Left cardiac atrium (tissue), 4 donors: ENCODE measurements at regions not wholly inside any gene's neighbourhood (a gene's known extent, or its start where the extent isn't known, plus 50 kb on each side); places are given as distances from the start of the nearest gene placed in this dataset.
"Not testable (repeated sequence)": the region's sequence is repeated elsewhere in the genome, so short reads cannot be mapped to it uniquely, and the experiment has no call there.

ENCODE experiments used
- ATAC-seq, 2 donors: fragments of 200-7000 bp; cut with Tn5 transposase; one replicate each; pipeline ENCODE4 v1.9.1; 2020; ENCODE audit warnings: mild to moderate bottlenecking in 2 of 2, moderate library complexity in 2 of 2
- DNase-seq: peaks from one replicate; pipeline ENCODE4 v3.0.0-alpha.2; 2020
- intact Hi-C, 2 donors: fragments of 100-400 bp; cut with DNase I; formaldehyde crosslinking; loops; one replicate each; pipeline versions ENCODE4 v1.14.1 to v1.15.1; 2022 to 2023
- donor health status: DM: no; HTN: yes; CAD: no.
- donor health status: DM: no; HTN: yes; CAD: no; lungs with severe emphysema.
- donor health status: DM: yes; HTN: yes; CAD: no.
- donor health status: Dilated cardiomyopathy.

DNA sequence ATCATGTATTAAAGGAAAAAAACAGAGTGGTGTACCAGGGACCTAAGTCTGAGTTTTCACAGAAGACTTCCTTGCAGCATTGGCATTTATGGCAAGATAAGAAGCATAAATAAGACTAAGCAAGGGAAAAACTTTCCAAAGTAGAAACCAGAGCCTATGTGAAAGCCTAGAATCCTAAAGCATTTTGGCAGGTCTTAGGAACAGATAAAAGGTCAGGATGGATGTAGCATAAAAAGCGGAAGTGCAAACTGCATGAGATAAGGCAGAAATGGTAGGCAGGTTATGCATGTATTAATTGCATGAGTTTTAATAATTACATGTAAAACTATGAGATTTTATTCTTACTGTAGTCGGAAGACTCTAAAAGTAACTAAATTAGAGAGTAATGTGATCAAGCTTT is 596.5 kb downstream of the SUCLG1 start:
- ATAC-seq: no peak
- intact Hi-C loops: no loop called here
- DNase-seq: no peak

DNA sequence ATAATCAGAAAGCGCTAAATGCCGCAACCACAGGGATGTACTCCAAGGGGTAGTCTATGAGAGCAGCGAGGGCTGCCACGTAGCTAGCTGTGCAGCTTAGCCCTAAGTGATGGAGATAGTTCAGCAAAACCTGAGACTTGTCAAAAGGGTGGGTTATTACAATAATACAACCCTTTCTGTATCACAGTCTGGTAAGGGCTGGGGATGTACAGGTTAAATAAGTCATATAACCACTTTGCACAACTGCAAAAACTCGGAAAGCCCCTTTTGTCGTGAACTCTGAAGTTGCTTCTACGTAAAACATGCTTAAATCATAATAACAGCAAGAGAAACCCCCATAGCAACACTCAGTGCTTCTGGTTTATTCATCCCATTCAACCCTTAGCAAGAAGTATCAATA is 598.8 kb downstream of the SUCLG1 start:
- ATAC-seq: no peak

DNA sequence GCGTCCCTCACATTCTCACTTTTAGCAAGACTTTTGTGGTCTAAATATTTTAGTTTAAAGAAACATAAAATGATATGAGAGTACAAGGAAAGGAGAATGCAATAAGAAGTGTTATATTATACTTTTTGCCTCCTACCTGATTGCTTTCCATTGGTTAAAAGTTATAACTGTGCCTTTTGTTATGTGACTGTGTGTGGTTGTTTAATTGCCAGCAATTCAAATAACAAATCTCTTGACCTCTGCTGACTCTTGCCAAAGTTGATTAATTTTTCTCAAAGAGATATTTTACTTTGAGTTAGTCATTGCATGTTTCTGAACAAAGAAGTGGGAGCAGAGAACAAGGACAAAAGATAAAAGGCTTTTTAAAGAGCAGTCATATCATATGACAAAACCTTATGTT is 599.5 kb downstream of the SUCLG1 start:
- DNase-seq (no peak), ATAC-seq (no peak)
- intact Hi-C loops: no loop called here

More for the DNA sequence above, 598.8 kb downstream of the SUCLG1 start:
- DNase-seq: no peak
- intact Hi-C loops: no loop called here

DNA sequence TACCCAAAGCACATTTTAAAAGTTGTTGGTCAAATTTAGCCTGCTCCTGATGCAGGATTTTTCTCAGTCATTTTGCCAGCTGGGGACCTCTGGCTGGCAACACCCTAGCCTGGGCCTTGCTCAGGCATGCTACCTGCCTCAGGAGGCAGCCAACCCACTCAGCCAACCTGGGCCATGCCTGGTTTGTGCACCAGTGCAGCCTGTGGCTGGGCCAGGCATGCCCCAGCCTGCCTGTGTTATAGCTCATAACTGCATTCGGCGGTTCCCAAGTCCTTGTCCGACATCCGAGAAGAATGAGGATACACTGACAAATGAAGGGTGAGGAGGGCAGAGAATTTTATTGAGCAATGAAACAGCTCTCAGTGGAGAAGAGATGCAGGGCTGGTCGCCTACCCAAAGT is 608.0 kb downstream of the SUCLG1 start:
- no peak for DNase-seq
- intact Hi-C loops: no loop called here
- ATAC-seq: no peak

DNA sequence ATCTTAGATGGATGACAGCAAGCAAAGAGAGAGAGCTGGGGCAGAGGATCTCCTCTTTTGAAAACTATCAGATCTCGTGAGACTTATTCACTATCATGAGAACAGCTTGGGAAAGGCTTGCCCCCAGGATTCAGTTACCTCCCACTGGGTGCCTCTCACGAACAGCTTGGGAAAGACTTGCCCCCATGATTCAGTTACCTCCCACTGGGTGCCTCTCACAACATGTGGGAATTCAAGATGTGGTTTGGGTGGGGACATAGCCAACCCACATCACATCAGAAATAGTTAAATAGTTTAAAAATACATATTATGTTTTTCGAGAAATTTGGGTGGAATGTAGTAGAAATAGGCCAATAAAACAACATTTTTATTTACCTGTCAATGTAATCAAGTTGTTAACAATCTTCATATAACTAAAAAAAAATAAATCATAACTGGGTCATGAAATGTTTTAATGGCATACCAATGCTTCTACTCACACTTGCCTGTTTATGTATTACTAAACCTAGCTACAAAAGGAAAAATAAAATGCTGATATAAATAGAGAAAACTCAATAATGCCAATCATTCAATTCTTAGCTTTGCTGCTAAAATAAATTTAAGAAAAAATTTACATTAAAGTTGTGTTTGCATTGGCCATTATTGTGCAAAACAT is 608.9 kb downstream of the SUCLG1 start:
- DNase-seq (no peak), ATAC-seq (no peak)
- intact Hi-C loops: no loop called here

DNA sequence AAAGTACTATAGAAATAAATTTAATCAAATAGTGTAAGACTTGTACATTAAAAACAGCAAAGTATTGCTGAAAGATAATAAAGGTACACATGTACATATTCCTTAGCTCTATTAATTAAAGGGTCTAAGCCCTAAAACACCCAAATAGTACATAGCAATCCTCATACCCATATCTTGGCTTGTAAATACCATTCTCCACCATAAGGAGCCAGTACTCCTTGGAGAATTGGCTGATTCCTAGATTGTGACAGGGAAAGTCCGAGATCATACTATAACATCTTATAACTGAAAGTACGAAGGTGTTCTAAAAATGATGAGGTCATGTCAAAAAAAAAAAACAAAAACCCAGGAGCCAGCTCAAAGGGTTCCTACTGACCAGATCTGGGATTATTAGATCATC is 614.6 kb downstream of the SUCLG1 start:
- ATAC-seq (no peak), DNase-seq (no peak)
- intact Hi-C loops: no loop called here

DNA sequence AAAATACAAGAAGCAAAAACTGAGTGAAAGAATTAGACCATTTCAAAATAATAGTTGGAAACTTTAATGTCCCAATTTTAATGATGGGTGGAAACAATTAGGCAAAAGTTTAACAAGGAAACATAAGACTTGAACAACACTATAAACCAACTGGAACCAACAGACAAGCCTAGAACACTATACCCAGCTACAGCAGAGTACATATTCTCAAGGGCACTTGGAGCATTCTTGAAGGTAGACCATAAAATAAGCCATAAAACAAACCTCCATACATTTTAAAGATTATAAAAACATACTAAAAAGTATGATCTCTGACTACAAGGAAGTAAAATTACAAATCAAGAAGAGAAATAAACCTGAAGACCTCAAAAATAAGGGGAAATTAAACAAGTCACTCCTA is 616.7 kb downstream of the SUCLG1 start:
- ATAC-seq (no peak), DNase-seq (no peak)
- intact Hi-C loops: no loop called here

DNA sequence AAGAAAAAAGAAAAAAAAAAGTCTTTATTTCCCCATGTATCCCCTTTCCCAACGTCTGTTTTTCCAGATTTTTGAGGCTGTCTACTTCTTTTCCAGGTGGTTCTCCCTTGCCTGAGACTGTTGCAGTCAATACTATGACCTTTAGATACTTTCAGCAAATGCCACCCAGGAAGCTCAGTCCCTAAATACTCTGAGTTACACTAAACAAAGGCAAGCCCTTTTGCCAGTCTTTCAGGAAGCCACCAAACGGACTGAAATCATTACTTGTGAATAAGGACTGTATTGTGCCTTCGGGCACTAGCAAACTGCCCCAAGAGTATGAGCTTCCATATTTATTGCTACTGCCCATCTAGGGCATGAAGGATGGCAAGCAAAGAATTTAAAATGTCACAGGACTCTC is 621.3 kb downstream of the SUCLG1 start:
- DNase-seq (no peak), ATAC-seq (no peak)
- intact Hi-C loops: no loop called here

DNA sequence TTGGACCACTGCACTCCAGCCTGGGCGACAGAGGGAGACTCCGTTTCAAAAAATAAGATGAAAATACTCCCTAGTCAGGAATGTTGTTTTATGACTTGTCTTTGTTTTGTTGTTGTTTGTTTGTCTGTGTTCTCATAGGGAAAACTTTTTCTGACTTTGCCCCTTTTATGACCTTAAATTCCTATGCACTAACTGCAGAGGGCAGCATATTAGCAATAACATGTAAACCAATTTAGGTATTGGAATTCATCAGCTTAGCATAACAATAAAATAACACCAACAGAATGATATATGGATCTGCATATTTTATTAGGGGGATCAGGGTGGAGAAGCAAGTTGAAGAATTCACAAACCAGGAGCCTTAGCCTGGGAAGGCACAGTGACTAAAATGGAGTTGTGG is 631.5 kb downstream of the SUCLG1 start:
- no peak for DNase-seq
- no peak for ATAC-seq
- intact Hi-C loops: no loop called here

DNA sequence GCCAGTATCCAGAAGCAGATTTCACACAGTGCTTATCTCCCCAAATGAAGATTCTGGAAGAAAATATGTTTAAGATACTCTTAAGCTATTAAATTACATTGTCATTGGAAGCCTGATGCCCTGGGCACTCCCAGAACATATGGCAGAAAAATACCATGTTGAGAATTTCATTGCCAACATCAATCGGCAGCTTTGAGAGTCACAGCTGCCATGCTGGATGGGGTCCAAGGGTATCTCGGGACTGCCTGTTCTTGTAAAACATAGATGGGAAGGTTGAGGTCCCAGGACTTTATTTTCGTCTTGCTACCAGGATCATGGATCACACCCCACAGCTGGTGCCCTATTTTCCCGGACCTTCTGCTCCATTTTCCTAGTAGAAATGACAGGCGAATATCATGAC is 632.5 kb downstream of the SUCLG1 start:
- intact Hi-C loops: no loop called here
- DNase-seq (no peak), ATAC-seq (no peak)

DNA sequence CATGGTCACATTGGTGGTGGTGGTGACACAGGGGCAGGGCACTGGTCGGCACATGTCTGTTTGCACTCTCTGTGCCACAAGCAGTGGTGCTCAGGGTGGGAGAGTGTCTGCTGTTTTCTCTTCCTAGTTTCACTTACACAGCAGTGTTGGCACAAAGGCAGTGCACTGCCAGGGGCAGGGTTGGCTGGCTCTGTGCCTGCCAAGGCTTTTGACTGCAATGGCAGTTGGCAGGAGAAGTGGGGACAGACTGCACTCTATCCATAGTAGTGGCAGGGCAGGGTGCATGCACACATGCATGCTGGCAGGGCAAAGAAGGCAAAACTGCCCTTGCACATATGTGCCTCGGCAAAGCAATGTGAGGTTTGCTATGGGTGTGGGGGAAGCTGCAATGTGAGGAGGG is 635.9 kb downstream of the SUCLG1 start:
- intact Hi-C loops: no loop called here
- DNase-seq (no peak), ATAC-seq (no peak)

DNA sequence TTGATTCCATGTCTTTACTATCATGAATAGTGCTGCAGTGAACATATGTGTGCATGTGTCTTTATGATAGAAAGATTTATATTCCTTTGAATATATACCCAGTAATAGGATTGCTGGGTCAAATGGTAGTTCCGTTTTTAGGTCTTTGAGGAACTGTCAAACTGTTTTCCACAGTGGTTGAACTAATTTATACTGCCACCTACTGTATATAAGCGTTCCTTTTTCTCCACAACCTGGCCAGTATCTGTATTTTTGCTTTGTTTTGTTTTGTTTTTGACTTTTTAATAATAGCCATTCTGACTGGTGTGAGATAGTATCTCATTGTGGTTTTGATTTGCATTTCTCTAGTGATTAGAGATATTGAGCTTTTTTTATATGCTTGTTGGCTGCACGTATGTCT is 641.6 kb downstream of the SUCLG1 start:
- ATAC-seq (no peak), DNase-seq (no peak)
- intact Hi-C loops: no loop called here

DNA sequence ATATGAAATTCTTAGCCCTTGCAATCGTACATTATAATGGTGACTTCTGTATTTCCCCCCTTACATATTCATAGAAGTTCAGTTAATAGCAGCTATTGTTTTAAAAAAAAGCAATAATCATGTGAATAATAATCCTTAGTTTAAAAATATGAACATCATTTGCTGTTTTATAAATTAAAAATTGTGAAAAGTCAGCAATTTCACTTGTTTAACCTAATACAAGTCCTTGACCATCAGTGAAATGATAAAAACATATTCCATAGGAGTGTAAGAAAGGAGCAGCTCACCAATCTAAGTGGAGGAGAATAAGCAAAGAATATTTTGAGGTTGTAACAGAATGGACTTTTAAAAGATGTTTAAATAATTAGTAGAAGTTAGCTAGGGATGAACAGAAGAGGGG is 650.2 kb downstream of the SUCLG1 start:
- intact Hi-C loops: no loop called here
- ATAC-seq (no peak), DNase-seq (no peak)

DNA sequence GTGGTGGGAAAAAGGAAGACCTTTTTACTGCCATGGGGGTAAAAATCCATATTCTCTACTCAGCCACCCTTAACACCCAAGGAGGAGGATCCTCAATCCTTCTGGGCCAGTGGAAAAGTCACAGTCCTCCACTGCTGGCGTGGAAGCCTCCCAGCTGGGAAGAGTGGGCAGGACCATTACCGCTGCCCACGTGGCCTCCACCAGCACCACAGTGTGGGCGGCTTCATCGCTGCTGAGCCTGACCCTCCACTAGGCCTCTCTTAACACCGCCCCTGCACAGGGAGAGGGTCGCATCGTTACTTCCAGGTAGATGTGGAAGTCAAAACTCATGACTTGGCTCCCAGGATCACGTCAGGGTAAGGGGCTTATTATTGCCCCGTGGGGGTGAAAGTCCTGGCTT is 656.5 kb downstream of the SUCLG1 start:
- intact Hi-C loops: no loop called here
- DNase-seq (no peak), ATAC-seq (no peak)

DNA sequence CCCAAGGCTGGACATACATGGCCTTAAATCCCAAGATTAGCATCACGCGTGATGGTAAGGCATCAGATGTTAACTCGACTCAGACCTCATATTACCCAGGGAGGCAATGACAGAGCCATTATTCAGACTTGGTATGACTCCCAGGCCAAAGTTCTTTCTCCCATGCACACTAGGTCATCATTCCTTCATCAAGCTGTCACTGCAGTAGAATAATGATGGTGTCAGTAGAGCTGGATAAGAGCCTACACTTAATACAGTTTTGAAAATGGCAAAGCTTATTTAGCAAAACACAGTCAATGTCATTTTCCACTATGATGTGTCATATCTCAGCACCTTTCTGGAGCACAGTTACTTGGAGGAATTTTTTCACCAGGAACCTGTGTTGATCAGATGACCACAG is 663.3 kb downstream of the SUCLG1 start:
- intact Hi-C loops: no loop called here
- ATAC-seq (no peak), DNase-seq (no peak)

DNA sequence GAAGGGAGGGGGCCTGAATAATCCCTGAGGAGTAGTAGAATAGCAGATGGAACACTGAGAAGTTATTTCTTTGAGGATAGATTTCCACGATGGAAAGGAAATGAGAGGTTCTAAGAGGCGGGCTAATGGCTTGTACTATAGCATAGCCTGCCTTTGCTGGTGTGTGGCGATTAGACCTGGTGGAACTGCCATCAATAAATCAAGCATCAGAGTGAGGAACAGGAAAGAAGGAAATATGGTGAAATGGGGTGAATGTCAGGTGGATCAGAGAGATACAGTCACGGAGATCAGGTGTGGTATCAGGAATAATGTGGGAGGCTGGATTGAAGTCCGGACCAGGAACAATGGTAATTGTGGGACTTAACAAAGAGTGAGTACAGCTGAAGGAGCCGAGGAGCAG is 668.6 kb downstream of the SUCLG1 start:
- ATAC-seq, DNase-seq, intact Hi-C loops: not testable (repeated sequence)

DNA sequence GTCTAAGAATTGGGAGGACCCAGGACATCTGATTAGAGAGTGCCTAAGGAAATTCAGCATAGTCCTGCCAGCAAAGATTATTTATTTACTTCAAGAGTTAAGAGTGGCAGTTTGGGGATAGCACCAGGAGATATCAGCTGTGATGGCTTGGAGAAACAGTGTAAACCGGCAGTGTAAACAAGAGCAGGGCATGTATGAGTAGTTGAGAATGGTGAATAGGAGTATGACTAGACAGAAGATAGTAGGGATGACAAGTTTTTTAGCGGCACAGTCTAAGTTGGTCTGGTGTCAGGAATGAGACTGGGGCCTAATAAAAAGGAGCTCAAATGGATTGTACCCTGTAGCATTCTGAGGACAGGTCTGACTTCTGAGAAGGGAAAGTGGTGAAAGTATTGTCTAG is 669.4 kb downstream of the SUCLG1 start:
- intact Hi-C loops, DNase-seq, ATAC-seq: not testable (repeated sequence)

DNA sequence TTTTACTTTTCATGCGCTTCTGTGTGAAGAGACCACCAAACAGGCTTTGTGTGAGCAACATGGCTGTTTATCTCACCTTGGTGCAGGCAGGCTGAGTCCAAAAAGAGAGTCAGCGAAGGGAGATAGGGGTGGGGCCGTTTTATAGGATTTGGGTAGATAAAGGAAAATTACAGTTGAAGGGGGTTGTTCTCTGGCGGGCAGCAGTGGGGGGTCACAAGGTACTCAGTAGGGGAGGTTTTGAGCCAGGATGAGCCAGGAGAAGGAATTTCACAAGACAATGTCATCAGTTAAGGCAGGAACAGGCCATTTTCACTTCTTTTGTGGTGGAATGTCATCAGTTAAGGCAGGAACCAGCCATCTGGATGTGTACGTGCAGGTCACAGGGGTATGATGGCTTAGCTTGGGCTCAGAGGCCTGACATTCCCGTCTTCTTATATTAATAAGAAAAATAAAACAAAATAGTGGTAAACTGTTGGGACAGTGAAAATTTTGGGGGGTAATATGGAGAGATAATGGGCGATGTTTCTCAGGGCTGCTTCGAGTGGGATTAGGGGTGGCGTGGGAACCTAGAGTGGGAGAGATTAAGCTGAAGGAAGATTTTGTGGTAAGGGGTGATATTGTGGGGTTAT is 670.0 kb downstream of the SUCLG1 start:
- intact Hi-C loops, DNase-seq, ATAC-seq: not testable (repeated sequence)

DNA sequence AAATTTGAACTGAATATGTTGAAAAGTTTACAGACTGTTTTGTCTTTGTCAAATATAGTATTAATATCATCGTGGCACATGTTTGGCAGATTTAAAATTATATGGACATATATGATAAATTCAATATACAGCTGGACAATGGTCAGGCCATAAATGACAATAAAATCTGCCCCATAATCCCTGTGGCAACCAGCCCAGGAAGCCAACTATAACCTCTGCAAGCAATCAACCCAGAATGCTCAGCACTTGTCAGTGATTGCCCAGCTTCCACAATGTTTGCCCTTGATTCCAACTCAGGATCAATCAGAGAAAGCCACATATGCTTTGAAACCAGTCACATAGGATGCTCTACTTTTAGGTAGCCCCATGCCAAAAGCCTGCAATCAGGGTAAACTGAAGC is 671.9 kb downstream of the SUCLG1 start:
- DNase-seq (no peak), ATAC-seq (no peak)
- intact Hi-C loops: no loop called here

DNA sequence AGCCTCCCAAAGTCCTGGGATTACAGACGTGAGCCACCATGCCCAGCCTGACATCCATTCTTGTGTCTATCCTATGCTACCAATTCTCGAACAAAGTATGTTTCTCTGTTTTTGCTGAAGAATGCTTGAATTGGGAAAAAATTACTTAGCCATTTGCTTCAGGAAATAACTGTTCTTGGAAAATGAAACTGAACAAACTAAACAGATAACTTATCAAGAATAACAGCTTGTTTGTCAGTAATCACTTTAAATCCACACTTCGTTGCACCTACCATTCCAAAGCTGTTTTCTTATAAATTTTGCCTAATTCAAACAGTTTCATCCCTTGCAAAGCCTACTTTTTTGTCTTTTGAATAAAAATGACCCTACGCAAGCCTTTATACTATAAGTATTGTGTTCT is 672.9 kb downstream of the SUCLG1 start:
- ATAC-seq (no peak), DNase-seq (no peak)
- intact Hi-C loops: no loop called here

DNA sequence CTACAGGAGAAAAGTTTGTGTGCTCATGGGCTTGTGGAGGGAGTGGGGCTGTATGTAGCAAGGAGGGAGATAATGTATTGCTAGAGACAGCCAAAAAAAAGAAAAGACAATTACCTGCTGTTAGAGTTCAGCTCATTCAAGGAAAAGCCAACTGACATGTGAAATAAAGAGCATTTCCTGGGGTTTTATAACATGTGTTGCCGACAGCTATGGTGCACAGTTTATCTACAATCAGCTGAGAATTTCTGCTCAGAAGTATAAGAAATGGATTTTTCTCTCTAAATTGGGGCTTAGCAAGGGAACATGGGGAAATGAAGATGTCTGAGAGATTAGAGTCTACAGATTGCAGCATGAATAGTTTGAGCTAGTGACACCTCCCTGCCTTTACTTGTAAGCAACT is 674.1 kb downstream of the SUCLG1 start:
- ATAC-seq (no peak), DNase-seq (no peak)
- intact Hi-C loops: no loop called here

DNA sequence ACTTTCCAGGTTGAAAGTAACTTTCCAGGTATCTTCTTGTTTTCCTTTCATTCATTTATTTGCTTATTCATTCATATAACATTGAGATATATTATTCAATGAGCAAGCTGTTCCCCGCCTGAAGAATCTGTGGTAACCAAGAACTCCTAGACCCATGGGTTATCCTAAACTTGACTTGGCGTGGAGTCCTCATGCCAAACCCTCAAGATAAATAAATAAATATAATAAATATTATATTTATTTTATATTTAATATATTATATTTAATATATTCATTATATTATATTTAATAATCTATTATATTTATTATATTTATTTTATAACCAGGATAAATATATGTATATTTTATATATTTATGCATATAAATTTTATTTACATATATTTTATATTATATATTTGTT is 674.8 kb downstream of the SUCLG1 start:
- intact Hi-C loops: no loop called here
- DNase-seq: no peak
- no peak for ATAC-seq
